Fibroblast of mammary gland (primary cell): ENCODE measurements at regions not wholly inside any gene's neighbourhood (a gene's known extent, or its start where the extent isn't known, plus 50 kb on each side); places are given as distances from the start of the nearest gene placed in this dataset.

ENCODE experiments used
- DNase-seq: peaks from one replicate; pipeline ENCODE4 v3.0.0-alpha.2; 2010; ENCODE audit warnings: low read depth
- H3K4me3 ChIP-seq: 2 replicates; pipeline ENCODE4 v1.5.1; 2011; ENCODE audit warnings: low read depth, mild to moderate bottlenecking, low read length, moderate library complexity; ENCODE audit not compliant: control insufficient read depth
- TF ChIP-seq, protein P1 (sequence below): conservative IDR thresholded peaks from 2 replicates; pipeline ENCODE4 v1.5.1; 2011; ENCODE audit warnings: low read depth, low read length, inconsistent platforms; ENCODE audit not compliant: control insufficient read depth, insufficient read depth

DNA sequence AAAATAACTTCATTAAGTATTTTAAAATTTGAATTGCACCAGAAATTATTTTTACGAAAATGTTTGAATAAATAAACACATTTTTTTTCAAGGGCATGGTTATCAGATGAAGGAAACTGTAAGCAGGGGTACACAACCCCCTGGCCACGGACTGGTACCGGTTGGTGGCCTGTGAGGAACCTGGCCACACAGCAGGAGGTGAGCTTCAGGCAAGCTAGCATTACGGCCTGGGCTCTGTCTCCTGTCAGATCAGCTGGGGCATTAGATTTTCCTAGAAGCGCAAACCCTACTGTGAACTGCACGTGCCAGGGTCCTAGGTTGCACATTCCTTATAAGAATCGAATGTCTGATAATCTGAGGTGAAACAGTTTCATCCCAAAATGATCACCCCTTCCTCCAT is 1499.7 kb upstream of the AGA start:
- H3K4me3 ChIP-seq = no peak overlapping the region
- TF ChIP-seq, protein P1, sequence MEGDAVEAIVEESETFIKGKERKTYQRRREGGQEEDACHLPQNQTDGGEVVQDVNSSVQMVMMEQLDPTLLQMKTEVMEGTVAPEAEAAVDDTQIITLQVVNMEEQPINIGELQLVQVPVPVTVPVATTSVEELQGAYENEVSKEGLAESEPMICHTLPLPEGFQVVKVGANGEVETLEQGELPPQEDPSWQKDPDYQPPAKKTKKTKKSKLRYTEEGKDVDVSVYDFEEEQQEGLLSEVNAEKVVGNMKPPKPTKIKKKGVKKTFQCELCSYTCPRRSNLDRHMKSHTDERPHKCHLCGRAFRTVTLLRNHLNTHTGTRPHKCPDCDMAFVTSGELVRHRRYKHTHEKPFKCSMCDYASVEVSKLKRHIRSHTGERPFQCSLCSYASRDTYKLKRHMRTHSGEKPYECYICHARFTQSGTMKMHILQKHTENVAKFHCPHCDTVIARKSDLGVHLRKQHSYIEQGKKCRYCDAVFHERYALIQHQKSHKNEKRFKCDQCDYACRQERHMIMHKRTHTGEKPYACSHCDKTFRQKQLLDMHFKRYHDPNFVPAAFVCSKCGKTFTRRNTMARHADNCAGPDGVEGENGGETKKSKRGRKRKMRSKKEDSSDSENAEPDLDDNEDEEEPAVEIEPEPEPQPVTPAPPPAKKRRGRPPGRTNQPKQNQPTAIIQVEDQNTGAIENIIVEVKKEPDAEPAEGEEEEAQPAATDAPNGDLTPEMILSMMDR = no peak
- no peak for DNase-seq

DNA sequence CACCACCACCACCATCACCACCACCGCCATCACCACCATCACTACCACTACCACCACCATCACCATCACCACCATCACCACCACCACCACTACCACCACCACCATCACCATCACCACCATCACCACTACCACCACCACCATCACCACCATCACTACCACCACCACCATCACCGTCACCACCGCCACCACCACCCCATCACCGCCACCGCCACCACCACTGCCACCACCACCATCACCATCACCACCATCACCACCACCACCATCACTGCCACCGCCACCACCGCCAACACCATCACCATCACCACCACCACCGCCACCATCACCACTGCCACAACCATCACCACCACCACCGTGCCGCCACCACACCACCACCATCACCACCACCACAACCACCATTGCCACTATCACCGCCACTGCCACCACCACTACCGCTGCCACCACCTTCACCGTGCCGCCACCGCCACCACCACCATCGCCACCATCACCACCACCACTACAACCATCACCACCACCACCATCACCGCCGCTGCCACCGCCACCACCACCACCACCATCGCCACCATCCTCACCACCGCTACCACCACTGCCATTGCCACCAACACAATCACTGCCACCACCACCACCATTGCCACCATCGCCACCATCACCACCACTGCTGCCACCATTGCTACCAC is 1511.3 kb upstream of the AGA start:
- no peak overlapping the region for H3K4me3 ChIP-seq
- no peak for DNase-seq
- TF ChIP-seq, protein P1 = no peak

DNA sequence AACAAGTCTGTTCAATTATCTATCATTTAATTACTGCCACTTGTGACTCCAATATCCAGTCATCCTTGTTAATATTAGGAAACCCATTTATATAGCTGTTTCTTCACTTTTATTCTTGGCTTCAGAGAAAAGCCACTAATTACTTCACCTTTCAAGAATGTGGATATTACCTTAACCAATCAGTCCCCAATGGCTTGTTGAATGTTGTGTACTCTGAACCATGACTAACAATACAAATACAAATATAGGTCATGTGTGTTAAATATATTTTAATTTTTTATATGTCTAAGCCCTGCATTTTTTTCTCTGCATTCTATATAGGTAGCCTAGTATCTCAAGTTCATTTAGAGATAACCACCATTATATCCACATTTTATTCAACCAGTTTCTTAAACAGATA is 1513.4 kb upstream of the AGA start:
- TF ChIP-seq, protein P1 = no peak
- H3K4me3 ChIP-seq = no peak overlapping the region
- no peak for DNase-seq

DNA sequence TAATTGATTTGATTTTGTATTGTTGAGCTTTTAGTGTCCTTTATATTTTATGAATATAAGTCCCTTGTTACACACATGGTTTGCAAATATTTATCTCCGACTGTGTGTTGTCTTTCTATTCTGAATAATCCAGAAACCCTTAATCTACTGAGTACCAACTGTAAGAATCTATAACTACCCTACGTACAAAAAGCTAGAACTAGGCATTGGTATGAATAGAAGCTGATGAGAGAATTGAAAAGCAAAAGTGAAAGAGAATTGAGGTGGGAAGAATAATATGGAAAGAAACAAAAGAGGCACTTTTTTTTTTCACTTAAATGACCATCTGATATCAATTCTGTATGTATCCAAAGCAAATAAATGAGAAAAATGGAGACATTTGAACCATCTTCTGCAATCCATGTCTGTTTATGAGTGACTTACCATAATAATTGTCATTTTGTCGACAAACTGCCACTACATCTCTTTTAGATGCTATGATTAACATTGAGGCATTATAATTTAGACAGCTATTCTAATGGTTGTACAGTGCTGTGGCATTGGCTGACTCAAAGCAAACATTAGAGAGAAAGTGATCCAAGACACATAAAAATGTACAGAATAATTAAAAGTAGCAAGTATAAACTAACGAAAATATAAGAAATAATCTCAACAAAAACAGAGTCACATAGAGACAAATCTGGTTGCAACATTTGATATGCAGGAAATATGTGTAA is 1516.6 kb upstream of the AGA start:
- TF ChIP-seq, protein P1 = no peak
- no peak overlapping the region for H3K4me3 ChIP-seq
- DNase-seq = no peak

- DNase-seq = no peak
- TF ChIP-seq, protein P1 = no peak
These were observed 1521.3 kb upstream of the AGA start for GRCh38 chr4:178963446-178964045.

DNA sequence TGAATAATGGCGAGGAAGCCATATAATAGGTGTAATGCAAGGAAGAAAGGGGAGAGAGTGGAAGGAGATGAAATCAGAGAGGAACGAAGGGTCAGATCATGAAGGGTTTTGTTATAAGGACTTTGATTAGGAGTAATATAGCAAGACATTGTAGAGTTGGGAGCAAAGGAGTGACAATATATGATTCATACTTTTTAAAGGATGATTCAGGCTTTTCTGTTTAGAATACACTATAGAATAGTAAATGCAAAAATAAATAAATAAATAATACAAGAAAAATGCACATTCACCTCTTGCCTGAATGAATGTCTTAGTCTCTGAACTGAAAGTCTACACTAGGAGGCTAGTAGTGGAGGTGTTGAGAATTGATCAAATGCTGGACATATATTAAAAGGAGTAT is 1524.4 kb upstream of the AGA start:
- no peak overlapping the region for H3K4me3 ChIP-seq
- no peak for DNase-seq
- TF ChIP-seq, protein P1 = no peak

More at GRCh38 chr4:178963446-178964045, 1521.3 kb upstream of the AGA start:
- H3K4me3 ChIP-seq = no peak overlapping the region
